ENCODE measurements at regions not wholly inside any gene's neighbourhood (a gene's known extent, or its start where the extent isn't known, plus 50 kb on each side); places are given as distances from the start of the nearest gene placed in this dataset.
A peak's percentile ranks its signal among the peaks of the same experiment; 100 is the strongest.
"Not testable (repeated sequence)": the region's sequence is repeated elsewhere in the genome, so short reads cannot be mapped to it uniquely, and the experiment has no call there.

- no peak for DNase-seq
These were observed 98.4 kb upstream of the FRMD4A start for GRCh38 chr10:14429043-14429700.

GRCh38 chr10:14425034-14425433 is 94.3 kb upstream of the FRMD4A start:
- DNase-seq = no peak

- no peak for DNase-seq
These were observed 92.5 kb upstream of the FRMD4A start for GRCh38 chr10:14423111-14423744.

- no peak for DNase-seq
These were observed 91.7 kb upstream of the FRMD4A start for GRCh38 chr10:14422431-14422830.

GRCh38 chr10:14421941-14422340 is 91.2 kb upstream of the FRMD4A start:
- no peak for DNase-seq

- DNase-seq = not testable (repeated sequence)
These were observed 86.6 kb upstream of the FRMD4A start for GRCh38 chr10:14417336-14417735.

- DNase-seq = no peak
These were observed 85.6 kb upstream of the FRMD4A start for GRCh38 chr10:14416308-14416700.

GRCh38 chr10:14415676-14416307 is 85.1 kb upstream of the FRMD4A start:
- DNase-seq = no peak

- DNase-seq = no peak
These were observed 84.2 kb upstream of the FRMD4A start for GRCh38 chr10:14414901-14415300.

GRCh38 chr10:14413523-14413922 is 82.8 kb upstream of the FRMD4A start:
- no peak for DNase-seq

- DNase-seq = no peak
These were observed 81.9 kb upstream of the FRMD4A start for GRCh38 chr10:14412624-14413023.

GRCh38 chr10:14409856-14410458 is 79.2 kb upstream of the FRMD4A start:
- no peak for DNase-seq

GRCh38 chr10:14409247-14409646 is 78.5 kb upstream of the FRMD4A start:
- DNase-seq = no peak

- no peak for DNase-seq
These were observed 77.4 kb upstream of the FRMD4A start for GRCh38 chr10:14408139-14408538.

- DNase-seq = no peak
These were observed 76.8 kb upstream of the FRMD4A start for GRCh38 chr10:14407567-14407966.

GRCh38 chr10:14405076-14406065 is 74.6 kb upstream of the FRMD4A start:
- DNase-seq = peak in 2 of 58 donors; percentile 18 to 33

GRCh38 chr10:14403881-14404623 is 73.3 kb upstream of the FRMD4A start:
- peak in 1 of 58 donors; percentile 27 for DNase-seq

GRCh38 chr10:14403359-14403758 is 72.6 kb upstream of the FRMD4A start:
- no peak for DNase-seq

GRCh38 chr10:14399641-14400040 is 68.9 kb upstream of the FRMD4A start:
- no peak for DNase-seq

- peak in 49 of 58 donors; percentile 15 to 85 (median 63) for DNase-seq
These were observed 66.3 kb upstream of the FRMD4A start for GRCh38 chr10:14397066-14397465.
